Esophagus muscularis mucosa (tissue), 4 donors: ENCODE measurements at regions not wholly inside any gene's neighbourhood (a gene's known extent, or its start where the extent isn't known, plus 50 kb on each side); places are given as distances from the start of the nearest gene placed in this dataset.

ENCODE experiments used
- DNase-seq: peaks from one replicate; pipeline ENCODE4 v3.0.0-alpha.2; 2017; ENCODE audit errors: extremely low spot score
- H3K27ac ChIP-seq, 4 donors: fragments of 200-600 bp; sonication (generic); replicated peaks in 1 of 4; 1 replicate in 3 of 4; 2 replicates in 1 of 4; pipeline ENCODE4 v1.5.1; 2016 to 2019; ENCODE audit warnings: mild to moderate bottlenecking in 1 of 4
- H3K27me3 ChIP-seq, 4 donors: fragments of 200-600 bp; sonication (generic); one replicate each; pipeline versions ENCODE4 v1.5.1 to v1.6.0; 2016 to 2019
- H3K36me3 ChIP-seq, 4 donors: fragments of 200-600 bp; sonication (generic); one replicate each; pipeline ENCODE4 v1.5.1; 2016 to 2019
- H3K4me1 ChIP-seq, 4 donors: fragments of 200-600 bp; sonication (generic); one replicate each; pipeline ENCODE4 v1.5.1; 2016 to 2019
- H3K4me3 ChIP-seq, 4 donors: fragments of 200-600 bp; sonication (generic); 1 replicate in 2 of 4; 2 replicates in 2 of 4; pipeline ENCODE4 v1.5.1; 2016 to 2019; ENCODE audit warnings: mild to moderate bottlenecking in 4 of 4, moderate library complexity in 1 of 4
- H3K9me3 ChIP-seq, 4 donors: fragments of 200-600 bp; sonication (generic); 1 replicate in 3 of 4; 2 replicates in 1 of 4; pipeline ENCODE4 v1.5.1; 2016 to 2019
- EP300 ChIP-seq: sonication (generic); formaldehyde crosslinking; IDR thresholded peaks from one replicate; pipeline ENCODE4 v1.6.1; 2017; ENCODE audit warnings: antibody characterized with exemption
- POLR2A ChIP-seq: fragments of 450-650 bp; IDR thresholded peaks from one replicate; pipeline ENCODE4 v1.6.1; 2017; ENCODE audit warnings: antibody characterized with exemption, moderate library complexity, mild to moderate bottlenecking, low read depth
- POLR2AphosphoS5 ChIP-seq, 2 donors: sonication (generic); formaldehyde crosslinking; IDR thresholded peaks; one replicate each; pipeline ENCODE4 v1.6.1; 2017; ENCODE audit warnings: antibody characterized with exemption in 2 of 2
- WGBS: methylation state at CpG from one replicate; pipeline ENCODE4 v1.1.5; 2018; 5-methylcytosine and 5-hydroxymethylcytosine counted together
- intact Hi-C: fragments of 100-400 bp; cut with DNase I; formaldehyde crosslinking; loops from one replicate; pipeline ENCODE4 v1.15.1; 2023
- TF ChIP-seq, protein P1 (sequence below), 3 experiments: fragments of 200-600 bp in 2 of 3; fragments of 450-650 bp in 1 of 3; sonication (generic) in 2 of 3; IDR thresholded peaks; one replicate each; pipeline ENCODE4 v1.5.1; 2017 to 2019; ENCODE audit warnings: antibody characterized with exemption in 3 of 3, mild to moderate bottlenecking in 2 of 3, moderate library complexity in 1 of 3

DNA sequence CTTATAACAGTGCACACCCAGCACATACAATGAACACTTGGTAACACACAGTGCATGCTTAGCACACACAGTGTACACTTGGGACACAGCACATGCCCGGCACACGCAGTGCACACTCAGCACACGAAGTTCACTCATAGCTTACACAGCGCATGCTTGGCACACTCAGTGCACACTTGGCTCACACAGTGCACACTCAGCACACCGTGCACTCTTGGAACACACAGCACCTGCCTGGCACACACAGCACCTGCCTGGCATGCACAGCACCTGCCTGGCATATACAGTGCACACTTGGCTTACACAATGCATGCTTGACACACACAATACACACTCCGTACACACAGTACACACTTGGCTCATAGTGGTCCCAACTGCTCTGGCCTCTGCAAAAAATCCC is 128.2 kb downstream of the GALR1 start:
- no peak for DNase-seq
- 94% methylated on average over 4 of the region's 6 CpGs for WGBS
- Histone ChIP-seq H3K4me3 (no peak overlapping the region), H3K27me3 (peaks cover 0 to 33% (median 0%) of the 10 kb centered on the region in 4 donors), H3K36me3 (no peaks in the 10 kb centered on the region), H3K4me1 (no peaks in the 10 kb centered on the region), H3K9me3 (no peaks in the 10 kb centered on the region), H3K27ac (no peak overlapping the region)
- intact Hi-C loops = no loop called here
- TF ChIP-seq POLR2A (no peak), EP300 (no peak), POLR2AphosphoS5 (IDR thresholded peaks at IDR 0.05) (no peak)
- TF ChIP-seq, protein P1, sequence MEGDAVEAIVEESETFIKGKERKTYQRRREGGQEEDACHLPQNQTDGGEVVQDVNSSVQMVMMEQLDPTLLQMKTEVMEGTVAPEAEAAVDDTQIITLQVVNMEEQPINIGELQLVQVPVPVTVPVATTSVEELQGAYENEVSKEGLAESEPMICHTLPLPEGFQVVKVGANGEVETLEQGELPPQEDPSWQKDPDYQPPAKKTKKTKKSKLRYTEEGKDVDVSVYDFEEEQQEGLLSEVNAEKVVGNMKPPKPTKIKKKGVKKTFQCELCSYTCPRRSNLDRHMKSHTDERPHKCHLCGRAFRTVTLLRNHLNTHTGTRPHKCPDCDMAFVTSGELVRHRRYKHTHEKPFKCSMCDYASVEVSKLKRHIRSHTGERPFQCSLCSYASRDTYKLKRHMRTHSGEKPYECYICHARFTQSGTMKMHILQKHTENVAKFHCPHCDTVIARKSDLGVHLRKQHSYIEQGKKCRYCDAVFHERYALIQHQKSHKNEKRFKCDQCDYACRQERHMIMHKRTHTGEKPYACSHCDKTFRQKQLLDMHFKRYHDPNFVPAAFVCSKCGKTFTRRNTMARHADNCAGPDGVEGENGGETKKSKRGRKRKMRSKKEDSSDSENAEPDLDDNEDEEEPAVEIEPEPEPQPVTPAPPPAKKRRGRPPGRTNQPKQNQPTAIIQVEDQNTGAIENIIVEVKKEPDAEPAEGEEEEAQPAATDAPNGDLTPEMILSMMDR (IDR thresholded peaks at IDR 0.05) = no peak

DNA sequence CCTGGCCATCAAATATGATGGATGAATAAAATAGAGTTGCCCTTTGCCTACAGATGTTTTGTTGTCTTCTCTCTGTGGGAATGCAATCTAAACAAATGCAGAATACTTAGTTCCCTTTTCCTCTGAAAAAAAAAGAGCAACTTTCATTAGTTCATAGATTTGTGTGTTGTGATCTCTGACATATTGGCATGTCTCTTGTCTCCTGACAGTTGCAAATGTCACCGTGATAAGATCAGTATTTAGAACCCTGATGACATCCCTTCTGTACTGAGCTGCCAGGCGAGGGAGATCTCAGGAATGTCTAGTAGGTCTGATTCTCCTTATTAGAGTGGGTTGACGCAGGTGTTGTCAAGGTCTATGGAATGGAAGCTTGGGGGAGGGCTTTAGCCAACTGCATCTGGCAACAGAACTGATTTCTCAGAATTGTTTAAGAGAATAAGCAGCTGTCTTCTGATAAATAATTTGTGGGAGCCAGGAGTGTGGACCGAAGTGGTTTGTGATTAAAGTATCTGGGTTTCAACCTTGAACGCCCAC is 130.4 kb downstream of the GALR1 start:
- Histone ChIP-seq H3K27me3 (peaks cover 0 to 33% (median 0%) of the 10 kb centered on the region in 4 donors), H3K36me3 (no peaks in the 10 kb centered on the region), H3K27ac (no peak overlapping the region), H3K4me1 (no peaks in the 10 kb centered on the region), H3K4me3 (no peak overlapping the region), H3K9me3 (no peaks in the 10 kb centered on the region)
- 57% methylated on average over 5 of the region's 5 CpGs for WGBS
- TF ChIP-seq POLR2AphosphoS5 (IDR thresholded peaks at IDR 0.05) (no peak), EP300 (no peak), POLR2A (no peak)
- TF ChIP-seq, protein P1 (IDR thresholded peaks at IDR 0.05) = no peak
- DNase-seq = peak; percentile 60
- intact Hi-C loops = no loop called here

DNA sequence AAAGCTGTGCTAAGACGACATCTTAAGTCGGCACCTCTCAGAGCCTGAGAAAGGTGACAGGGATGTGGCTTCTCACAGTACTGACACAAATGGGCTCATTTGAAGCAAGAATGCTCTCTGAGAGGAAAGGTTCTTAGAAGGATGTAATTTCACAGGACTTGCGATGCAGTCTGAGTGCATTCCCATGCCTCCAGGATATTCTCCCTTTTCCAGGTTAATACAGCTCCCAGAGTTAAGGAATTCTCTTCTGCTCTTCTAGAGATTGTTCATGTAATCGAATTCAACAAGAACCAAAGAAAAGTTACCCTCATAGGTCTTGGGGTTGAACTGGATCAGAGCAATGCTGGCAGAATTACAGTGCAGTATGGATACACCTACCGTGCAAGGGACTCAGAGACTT is 131.0 kb downstream of the GALR1 start:
- WGBS = 68% methylated on average over 5 of the region's 5 CpGs
- no peak for TF ChIP-seq EP300
- TF ChIP-seq, protein P1 (IDR thresholded peaks at IDR 0.05) = no peak
- no peak for TF ChIP-seq POLR2A
- no peak for TF ChIP-seq POLR2AphosphoS5 (IDR thresholded peaks at IDR 0.05)
- Histone ChIP-seq H3K4me3 (no peak overlapping the region), H3K27ac (no peak overlapping the region), H3K27me3 (peaks cover 0 to 33% (median 0%) of the 10 kb centered on the region in 4 donors), H3K4me1 (no peaks in the 10 kb centered on the region), H3K36me3 (no peaks in the 10 kb centered on the region), H3K9me3 (no peaks in the 10 kb centered on the region)
- intact Hi-C loops = no loop called here
- peak; percentile 64 for DNase-seq

DNA sequence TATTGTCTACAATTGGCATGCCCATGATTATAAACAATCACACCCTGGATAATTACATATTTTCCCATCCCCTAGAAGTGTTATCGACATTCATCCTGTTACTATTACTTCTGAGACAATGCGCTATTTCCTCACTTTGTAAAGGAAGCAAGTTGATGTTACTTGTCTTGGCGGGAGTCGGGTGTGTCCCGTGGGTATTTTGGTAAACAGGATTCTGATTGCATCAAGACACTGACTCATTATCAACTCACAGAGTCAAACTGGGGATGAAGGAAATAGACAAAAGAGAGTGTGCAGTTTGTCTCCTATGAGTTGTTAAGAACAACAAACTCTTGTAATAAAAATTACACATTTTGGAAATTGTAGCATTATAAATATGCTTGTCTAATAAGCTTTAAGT is 142.7 kb downstream of the GALR1 start:
- no peak overlapping the region for H3K4me3 ChIP-seq
- no peak for DNase-seq
- WGBS = 81% methylated on average over 5 of the region's 5 CpGs
- H3K4me1 ChIP-seq = no peaks in the 10 kb centered on the region
- TF ChIP-seq POLR2A (no peak), EP300 (no peak)
- TF ChIP-seq, protein P1 (IDR thresholded peaks at IDR 0.05) = no peak
- H3K27ac ChIP-seq = no peak overlapping the region
- H3K27me3 ChIP-seq = peaks cover 0 to 2% (median 0%) of the 10 kb centered on the region in 4 donors
- H3K9me3 ChIP-seq = no peaks in the 10 kb centered on the region
- no peaks in the 10 kb centered on the region for H3K36me3 ChIP-seq
- intact Hi-C loops = no loop called here

DNA sequence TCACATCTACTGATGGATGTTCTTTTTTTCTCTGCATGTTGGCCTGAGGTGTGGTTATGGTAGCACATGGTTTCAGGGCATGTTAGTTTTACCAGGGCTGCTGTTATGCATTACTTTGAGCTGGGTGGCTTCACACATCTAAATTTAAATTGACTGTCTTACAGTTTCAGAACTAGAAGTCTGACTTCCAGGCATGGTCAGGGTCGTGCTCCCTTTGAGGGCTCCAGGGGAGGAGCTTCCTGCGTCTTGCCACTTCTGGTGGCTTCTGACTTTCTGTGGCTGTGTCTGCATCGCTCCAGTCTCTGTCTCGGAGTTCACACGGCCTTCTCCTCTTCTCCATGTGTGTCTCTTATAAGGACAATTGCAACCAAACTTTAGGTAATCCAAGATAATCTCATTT is 143.9 kb downstream of the GALR1 start:
- no peak for TF ChIP-seq EP300
- TF ChIP-seq, protein P1 (IDR thresholded peaks at IDR 0.05) = no peak
- TF ChIP-seq POLR2AphosphoS5 (IDR thresholded peaks at IDR 0.05) = no peak
- no peak for TF ChIP-seq POLR2A
- no peak for DNase-seq
- H3K4me3 ChIP-seq = no peak overlapping the region
- H3K27me3 ChIP-seq = peaks cover 0 to 7% (median 0%) of the 10 kb centered on the region in 4 donors
- no peaks in the 10 kb centered on the region for H3K9me3 ChIP-seq
- H3K36me3 ChIP-seq = no peaks in the 10 kb centered on the region
- intact Hi-C loops = no loop called here
- no peaks in the 10 kb centered on the region for H3K4me1 ChIP-seq
- H3K27ac ChIP-seq = no peak overlapping the region
- 88% methylated on average over 5 of the region's 5 CpGs for WGBS
